Tibial artery (tissue), 4 donors: ENCODE measurements at regions not wholly inside any gene's neighbourhood (a gene's known extent, or its start where the extent isn't known, plus 50 kb on each side); places are given as distances from the start of the nearest gene placed in this dataset.

Experiments
- DNase-seq, 2 donors: peaks; one replicate each; pipeline ENCODE4 v3.0.0-alpha.2; 2019
- H3K27ac ChIP-seq, 2 donors: fragments of 200-600 bp; sonication (generic) in 1 of 2; 1 replicate in 1 of 2; 2 replicates in 1 of 2; pipeline ENCODE4 v1.5.1; 2018 to 2019; ENCODE audit warnings: mild to moderate bottlenecking in 1 of 2
- H3K27me3 ChIP-seq, 2 donors: fragments of 200-600 bp; sonication (generic) in 1 of 2; one replicate each; pipeline versions ENCODE4 v1.5.1 to v1.6.0; 2016 to 2019
- H3K36me3 ChIP-seq, 3 donors: fragments of 200-600 bp; sonication (generic) in 2 of 3; one replicate each; pipeline ENCODE4 v1.5.1; 2016 to 2019; ENCODE audit warnings: mild to moderate bottlenecking in 2 of 3
- H3K4me1 ChIP-seq, 4 donors: fragments of 200-600 bp; sonication (generic) in 2 of 4; 1 replicate in 3 of 4; 2 replicates in 1 of 4; pipeline ENCODE4 v1.5.1; 2016 to 2019
- H3K4me3 ChIP-seq, 2 donors: fragments of 200-600 bp; sonication (generic) in 1 of 2; 1 replicate in 1 of 2; 2 replicates in 1 of 2; pipeline ENCODE4 v1.5.1; 2018 to 2019; ENCODE audit warnings: mild to moderate bottlenecking in 2 of 2
- H3K9me3 ChIP-seq, 3 donors: fragments of 200-600 bp; sonication (generic) in 1 of 3; one replicate each; pipeline ENCODE4 v1.5.1; 2016 to 2019
- CTCF ChIP-seq, 2 experiments: fragments of 200-600 bp in 1 of 2; fragments of 450-650 bp in 1 of 2; IDR thresholded peaks; one replicate each; pipeline ENCODE4 v1.5.1; 2017 to 2019; ENCODE audit warnings: antibody characterized with exemption in 2 of 2, mild to moderate bottlenecking in 1 of 2, moderate library complexity in 1 of 2
- intact Hi-C: fragments of 100-400 bp; cut with DNase I; formaldehyde crosslinking; loops from one replicate; pipeline ENCODE4 v1.15.0; 2023; ENCODE audit warnings: low total_unique reads

- peaks cover 0 to 4% (median 2%) of the 10 kb centered on the region in 3 donors for H3K9me3 ChIP-seq
- intact Hi-C loops, result no loop called here
- no peak for TF ChIP-seq CTCF (IDR thresholded peaks at IDR 0.05)
Measured at GRCh38 chr15:54722342-54722986, 474.3 kb downstream of the RSL24D1 start.

GRCh38 chr15:54719325-54719724, 477.4 kb downstream of the RSL24D1 start:
- H3K9me3 ChIP-seq, result peaks cover 0 to 4% (median 2%) of the 10 kb centered on the region in 3 donors
- H3K4me1 ChIP-seq, result no peaks in the 10 kb centered on the region
- no peak for DNase-seq
- no peaks in the 10 kb centered on the region for H3K36me3 ChIP-seq
- H3K27me3 ChIP-seq, result no peaks in the 10 kb centered on the region
- intact Hi-C loops, result no loop called here
- TF ChIP-seq CTCF (IDR thresholded peaks at IDR 0.05), result no peak
- H3K27ac ChIP-seq, result no peak overlapping the region
- no peak overlapping the region for H3K4me3 ChIP-seq

More at GRCh38 chr15:54722342-54722986, 474.3 kb downstream of the RSL24D1 start:
- Histone ChIP-seq H3K4me1 (no peaks in the 10 kb centered on the region), H3K27me3 (no peaks in the 10 kb centered on the region), H3K27ac (no peak overlapping the region), H3K4me3 (no peak overlapping the region), H3K36me3 (no peaks in the 10 kb centered on the region)
- DNase-seq, result no peak

- Histone ChIP-seq H3K27me3 (no peaks in the 10 kb centered on the region), H3K4me1 (no peaks in the 10 kb centered on the region)
- no peak for DNase-seq
Measured at GRCh38 chr15:54707805-54708752, 488.7 kb downstream of the RSL24D1 start.

GRCh38 chr15:54687628-54688027, 509.1 kb downstream of the RSL24D1 start:
- no peak for DNase-seq
- Histone ChIP-seq H3K27me3 (no peaks in the 10 kb centered on the region), H3K9me3 (no peaks in the 10 kb centered on the region), H3K4me3 (no peak overlapping the region), H3K4me1 (no peaks in the 10 kb centered on the region), H3K36me3 (no peaks in the 10 kb centered on the region), H3K27ac (no peak overlapping the region)
- TF ChIP-seq CTCF (IDR thresholded peaks at IDR 0.05), result no peak
- intact Hi-C loops, result no loop called here

More at GRCh38 chr15:54707805-54708752, 488.7 kb downstream of the RSL24D1 start:
- H3K27ac ChIP-seq, result no peak overlapping the region
- H3K4me3 ChIP-seq, result no peak overlapping the region
- H3K36me3 ChIP-seq, result no peaks in the 10 kb centered on the region
- no peaks in the 10 kb centered on the region for H3K9me3 ChIP-seq
- TF ChIP-seq CTCF (IDR thresholded peaks at IDR 0.05), result no peak
- intact Hi-C loops, result no loop called here
